WTC11 (cell line): ENCODE measurements at regions not wholly inside any gene's neighbourhood (a gene's known extent, or its start where the extent isn't known, plus 50 kb on each side); places are given as distances from the start of the nearest gene placed in this dataset.

Experiments
- CTCF ChIP-seq: fragments of 200-600 bp; IDR thresholded peaks from 2 replicates; pipeline ENCODE4 v1.8.0; 2022; ENCODE audit warnings: antibody characterized with exemption
- IRF2 ChIP-seq: sonication (generic); formaldehyde crosslinking; IDR thresholded peaks from 2 replicates; pipeline ENCODE4 v1.8.0; 2022; ENCODE audit warnings: low read depth, missing genetic modification reagents, borderline replicate concordance
- JUN ChIP-seq: sonication (generic); formaldehyde crosslinking; IDR thresholded peaks from 2 replicates; pipeline ENCODE4 v1.8.0; 2023; ENCODE audit warnings: mild to moderate bottlenecking, missing genetic modification reagents
- MAX ChIP-seq: sonication (generic); formaldehyde crosslinking; IDR thresholded peaks from 2 replicates; pipeline ENCODE4 v1.8.0; 2022; ENCODE audit warnings: mild to moderate bottlenecking, missing genetic modification reagents
- NFYB ChIP-seq: sonication (generic); formaldehyde crosslinking; conservative IDR thresholded peaks from 2 replicates; pipeline ENCODE4 v1.8.0; 2022; ENCODE audit warnings: low read depth, missing genetic modification reagents
- ZBTB21 ChIP-seq: sonication (generic); formaldehyde crosslinking; IDR thresholded peaks from 2 replicates; pipeline ENCODE4 v1.8.1; 2023; ENCODE audit warnings: mild to moderate bottlenecking, missing genetic modification reagents, borderline replicate concordance

- TF ChIP-seq NFYB (CRISPR knock-in tag) = no peak
- TF ChIP-seq CTCF = no peak
- no peak for TF ChIP-seq IRF2 (CRISPR knock-in tag)
- no peak for TF ChIP-seq ZBTB21 (CRISPR knock-in tag)
- no peak for TF ChIP-seq JUN (CRISPR knock-in tag)
- no peak for TF ChIP-seq MAX (CRISPR knock-in tag)
These were observed 245.3 kb upstream of the HSF2 start for GRCh38 chr6:122154155-122154554.
